Peyer's patch (tissue), 4 donors: ENCODE measurements at regions not wholly inside any gene's neighbourhood (a gene's known extent, or its start where the extent isn't known, plus 50 kb on each side); places are given as distances from the start of the nearest gene placed in this dataset.

Source experiments
- DNase-seq, 3 donors: peaks; one replicate each; pipeline ENCODE4 v3.0.0-alpha.2; 2017 to 2019
- H3K27ac ChIP-seq, 4 donors: fragments of 200-600 bp; sonication (generic); one replicate each; pipeline ENCODE4 v1.5.1; 2016 to 2019
- H3K27me3 ChIP-seq, 2 donors: fragments of 200-600 bp; sonication (generic); one replicate each; pipeline ENCODE4 v1.5.1; 2019
- H3K36me3 ChIP-seq, 3 donors: fragments of 200-600 bp; sonication (generic); one replicate each; pipeline ENCODE4 v1.5.1; 2016 to 2019
- H3K4me1 ChIP-seq, 4 donors: fragments of 200-600 bp; sonication (generic); one replicate each; pipeline ENCODE4 v1.5.1; 2016 to 2019
- H3K4me3 ChIP-seq, 4 donors: fragments of 200-600 bp; sonication (generic); 1 replicate in 3 of 4; 2 replicates in 1 of 4; pipeline ENCODE4 v1.5.1; 2016 to 2019; ENCODE audit warnings: mild to moderate bottlenecking in 1 of 4
- H3K9me3 ChIP-seq, 4 donors: fragments of 200-600 bp; sonication (generic); one replicate each; pipeline ENCODE4 v1.5.1; 2016 to 2019; ENCODE audit warnings: mild to moderate bottlenecking in 1 of 4
- POLR2A ChIP-seq, 2 donors: fragments of 450-650 bp; IDR thresholded peaks; one replicate each; pipeline ENCODE4 v1.5.1; 2017; ENCODE audit warnings: antibody characterized with exemption in 2 of 2, mild to moderate bottlenecking in 2 of 2, moderate library complexity in 2 of 2
- TF ChIP-seq, protein P1 (sequence below), 6 experiments: fragments of 450-650 bp in 4 of 6; fragments of 200-600 bp in 2 of 6; sonication (generic) in 1 of 6; IDR thresholded peaks; one replicate each; pipeline ENCODE4 v1.5.1; 2017 to 2019; ENCODE audit warnings: antibody characterized with exemption in 6 of 6, mild to moderate bottlenecking in 3 of 6, moderate library complexity in 1 of 6

DNA sequence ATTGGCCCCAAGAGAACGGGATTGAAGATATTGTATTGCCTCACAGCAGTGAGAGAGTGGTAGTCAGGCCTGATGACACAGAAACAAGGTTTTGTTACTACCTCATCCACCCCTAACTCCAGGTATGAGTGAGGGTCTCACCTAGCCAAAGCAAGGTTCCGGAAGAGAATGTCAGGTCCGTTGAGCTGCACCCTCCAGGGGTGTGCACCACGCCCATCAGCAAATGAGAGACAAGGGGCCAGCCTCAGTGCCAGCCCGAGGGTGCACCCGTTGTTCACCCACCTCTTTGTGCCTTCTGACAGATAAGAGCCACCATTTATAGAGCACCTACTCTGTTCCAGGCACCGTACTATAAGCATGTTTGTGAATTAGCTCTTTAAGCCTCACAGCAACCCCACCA lies 121.9 kb upstream of the IPO9 start:
- H3K9me3 ChIP-seq = no peaks in the 10 kb centered on the region
- H3K4me3 ChIP-seq = no peak overlapping the region
- no peaks in the 10 kb centered on the region for H3K36me3 ChIP-seq
- no peak overlapping the region for H3K27ac ChIP-seq
- H3K4me1 ChIP-seq = peaks cover 0 to 11% (median 2%) of the 10 kb centered on the region in 4 donors
- no peak for TF ChIP-seq POLR2A (IDR thresholded peaks at IDR 0.05)
- TF ChIP-seq, protein P1, sequence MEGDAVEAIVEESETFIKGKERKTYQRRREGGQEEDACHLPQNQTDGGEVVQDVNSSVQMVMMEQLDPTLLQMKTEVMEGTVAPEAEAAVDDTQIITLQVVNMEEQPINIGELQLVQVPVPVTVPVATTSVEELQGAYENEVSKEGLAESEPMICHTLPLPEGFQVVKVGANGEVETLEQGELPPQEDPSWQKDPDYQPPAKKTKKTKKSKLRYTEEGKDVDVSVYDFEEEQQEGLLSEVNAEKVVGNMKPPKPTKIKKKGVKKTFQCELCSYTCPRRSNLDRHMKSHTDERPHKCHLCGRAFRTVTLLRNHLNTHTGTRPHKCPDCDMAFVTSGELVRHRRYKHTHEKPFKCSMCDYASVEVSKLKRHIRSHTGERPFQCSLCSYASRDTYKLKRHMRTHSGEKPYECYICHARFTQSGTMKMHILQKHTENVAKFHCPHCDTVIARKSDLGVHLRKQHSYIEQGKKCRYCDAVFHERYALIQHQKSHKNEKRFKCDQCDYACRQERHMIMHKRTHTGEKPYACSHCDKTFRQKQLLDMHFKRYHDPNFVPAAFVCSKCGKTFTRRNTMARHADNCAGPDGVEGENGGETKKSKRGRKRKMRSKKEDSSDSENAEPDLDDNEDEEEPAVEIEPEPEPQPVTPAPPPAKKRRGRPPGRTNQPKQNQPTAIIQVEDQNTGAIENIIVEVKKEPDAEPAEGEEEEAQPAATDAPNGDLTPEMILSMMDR (IDR thresholded peaks at IDR 0.05) = no peak
- no peak for DNase-seq
- no peaks in the 10 kb centered on the region for H3K27me3 ChIP-seq

DNA sequence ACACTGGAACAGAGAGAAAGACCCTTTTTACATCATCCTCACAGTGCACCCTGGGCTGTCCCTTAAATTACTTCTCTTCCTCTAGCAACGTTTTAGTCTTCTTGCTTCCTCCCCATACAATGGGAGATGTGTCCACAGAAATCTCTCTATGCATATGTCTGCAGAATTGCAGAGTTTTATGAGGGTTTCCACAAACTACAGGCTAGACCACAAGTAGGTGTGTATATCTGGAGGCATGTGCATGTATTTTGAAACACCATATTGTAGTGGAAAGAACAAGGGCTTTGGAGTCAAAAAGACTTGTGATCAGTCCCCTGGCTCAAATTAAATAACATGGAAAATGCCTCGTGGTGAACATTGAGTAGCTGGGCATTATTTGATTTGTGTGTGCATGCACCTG lies 121.3 kb upstream of the IPO9 start:
- H3K4me3 ChIP-seq = no peak overlapping the region
- H3K36me3 ChIP-seq = no peaks in the 10 kb centered on the region
- TF ChIP-seq, protein P1 (IDR thresholded peaks at IDR 0.05) = no peak
- no peak for TF ChIP-seq POLR2A (IDR thresholded peaks at IDR 0.05)
- H3K27ac ChIP-seq = no peak overlapping the region
- peaks cover 0 to 17% (median 2%) of the 10 kb centered on the region in 4 donors for H3K4me1 ChIP-seq
- DNase-seq = no peak
- H3K9me3 ChIP-seq = no peaks in the 10 kb centered on the region
- H3K27me3 ChIP-seq = no peaks in the 10 kb centered on the region

DNA sequence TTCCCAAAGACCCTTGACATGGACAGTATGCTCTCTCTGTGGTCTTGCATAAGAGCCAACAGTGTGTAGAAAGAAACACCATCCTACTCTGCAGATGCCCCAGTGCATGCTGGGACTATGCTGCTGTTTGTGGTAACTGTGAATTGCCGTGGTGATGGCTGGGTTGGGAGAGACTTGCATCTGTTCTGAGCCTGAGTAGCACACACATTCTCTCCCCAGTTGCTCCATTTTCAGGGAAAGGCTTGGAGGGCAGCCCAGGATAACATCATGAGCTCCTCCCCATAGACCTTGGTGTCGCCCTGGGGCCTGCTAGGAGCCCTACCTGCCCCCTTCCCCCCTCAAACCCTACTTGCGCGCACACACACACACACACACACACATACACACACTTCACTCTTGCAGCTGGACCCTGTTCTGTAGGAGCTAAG lies 120.9 kb upstream of the IPO9 start:
- no peaks in the 10 kb centered on the region for H3K9me3 ChIP-seq
- no peak overlapping the region for H3K4me3 ChIP-seq
- no peaks in the 10 kb centered on the region for H3K36me3 ChIP-seq
- H3K27me3 ChIP-seq = no peaks in the 10 kb centered on the region
- no peak for DNase-seq
- peaks cover 0 to 22% (median 4%) of the 10 kb centered on the region in 4 donors for H3K4me1 ChIP-seq
- peak overlapping the region in 1 of 4 donors; percentile 19 for H3K27ac ChIP-seq
- TF ChIP-seq POLR2A (IDR thresholded peaks at IDR 0.05) = no peak
- TF ChIP-seq, protein P1 (IDR thresholded peaks at IDR 0.05) = no peak

DNA sequence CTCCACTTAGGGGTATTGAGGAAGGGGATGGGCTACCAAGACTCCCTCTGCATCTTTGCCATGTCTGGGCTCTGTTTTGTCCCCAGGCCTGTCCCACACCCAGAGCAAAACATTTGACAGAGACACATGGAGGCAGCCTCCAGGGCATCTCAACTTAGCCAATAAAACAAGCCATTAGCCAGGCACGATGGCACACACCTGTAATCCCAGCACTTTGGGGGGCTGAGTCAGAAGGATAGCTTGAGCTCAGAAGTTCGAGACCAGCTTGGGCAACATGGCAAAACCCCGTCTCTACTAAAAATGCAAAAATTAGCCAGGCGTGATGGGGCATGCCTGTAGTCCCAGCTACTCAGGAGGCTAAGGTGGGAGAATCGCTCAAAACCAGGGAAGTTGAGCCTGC lies 120.3 kb upstream of the IPO9 start:
- Histone ChIP-seq H3K36me3 (no peaks in the 10 kb centered on the region), H3K27me3 (no peaks in the 10 kb centered on the region), H3K9me3 (no peaks in the 10 kb centered on the region), H3K4me3 (no peak overlapping the region), H3K27ac (peak overlapping the region in 1 of 4 donors; percentile 19), H3K4me1 (peaks cover under 1 to 22% (median 5%) of the 10 kb centered on the region in 4 donors)
- DNase-seq = no peak
- TF ChIP-seq POLR2A (IDR thresholded peaks at IDR 0.05) = no peak
- TF ChIP-seq, protein P1 (IDR thresholded peaks at IDR 0.05) = no peak

DNA sequence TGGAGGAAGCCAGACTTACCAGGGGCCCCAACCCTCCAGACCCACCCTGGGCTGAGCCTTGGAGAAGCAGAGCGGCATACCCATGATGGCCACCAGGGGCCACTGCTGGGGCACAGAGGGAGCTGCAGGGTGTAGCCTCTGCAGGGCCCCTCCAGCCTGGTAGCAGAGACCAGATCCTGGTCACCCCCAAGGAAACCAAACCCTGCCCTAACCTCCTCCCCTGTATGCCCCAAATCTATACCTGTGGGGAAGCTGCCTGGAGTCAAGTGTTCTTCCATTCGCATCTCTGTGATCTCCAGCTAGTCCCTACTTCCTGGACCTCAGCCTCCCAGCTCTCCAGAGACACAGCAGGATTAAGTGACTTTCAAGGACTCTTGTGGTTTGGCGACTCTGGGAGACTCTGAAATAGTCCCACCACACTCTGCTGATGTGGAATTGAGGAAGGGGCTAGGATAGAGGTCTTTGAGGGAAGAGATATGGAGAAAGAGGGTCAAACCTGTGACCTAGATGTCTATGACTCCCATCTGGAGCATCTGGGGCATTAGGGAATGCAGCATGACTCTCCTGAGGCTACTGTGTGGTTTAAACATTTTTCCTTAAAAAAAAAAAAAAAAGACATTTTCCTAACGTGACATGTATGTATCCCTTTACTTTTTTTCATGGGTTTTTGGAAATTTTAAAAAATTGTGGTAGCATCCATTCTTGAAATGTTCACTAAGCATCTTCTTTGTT lies 119.2 kb upstream of the IPO9 start:
- peak; percentile 52 to 85 (median 81) for DNase-seq
- peak overlapping the region in 2 of 4 donors; percentile 20 to 34 for H3K27ac ChIP-seq
- H3K9me3 ChIP-seq = no peaks in the 10 kb centered on the region
- TF ChIP-seq, protein P1 (IDR thresholded peaks at IDR 0.05) = peak; percentile 71 to 90 (median 82)
- no peak for TF ChIP-seq POLR2A (IDR thresholded peaks at IDR 0.05)
- no peaks in the 10 kb centered on the region for H3K27me3 ChIP-seq
- H3K4me3 ChIP-seq = no peak overlapping the region
- H3K36me3 ChIP-seq = no peaks in the 10 kb centered on the region
- H3K4me1 ChIP-seq = peaks cover 0 to 28% (median 8%) of the 10 kb centered on the region in 4 donors
